Transverse colon (tissue), 4 donors: ENCODE measurements at regions not wholly inside any gene's neighbourhood (a gene's known extent, or its start where the extent isn't known, plus 50 kb on each side); places are given as distances from the start of the nearest gene placed in this dataset.

Experiments used
- DNase-seq: peaks from one replicate; pipeline ENCODE4 v3.0.0-alpha.2; 2019
- H3K27ac ChIP-seq, 4 donors: fragments of 200-600 bp; sonication (generic); 2 replicates each; pipeline ENCODE4 v1.5.1; 2016 to 2018; ENCODE audit warnings: inconsistent platforms in 4 of 4
- H3K27me3 ChIP-seq: fragments of 200-600 bp; sonication (generic); 2 replicates; pipeline ENCODE4 v1.5.1; 2017; ENCODE audit warnings: inconsistent platforms
- H3K36me3 ChIP-seq, 4 donors: fragments of 200-600 bp; sonication (generic); 2 replicates each; pipeline ENCODE4 v1.5.1; 2017 to 2019; ENCODE audit warnings: inconsistent platforms in 4 of 4
- H3K4me1 ChIP-seq, 4 donors: fragments of 200-600 bp; sonication (generic); 2 replicates each; pipeline ENCODE4 v1.5.1; 2017 to 2020; ENCODE audit warnings: inconsistent platforms in 4 of 4
- H3K4me3 ChIP-seq, 4 donors: fragments of 200-600 bp; sonication (generic); 1 replicate in 1 of 4; 2 replicates in 3 of 4; pipeline versions ENCODE4 v1.5.1 to v1.6.1; 2017 to 2019; ENCODE audit warnings: inconsistent platforms in 4 of 4
- H3K9me3 ChIP-seq, 2 donors: fragments of 200-600 bp; sonication (generic); 2 replicates each; pipeline ENCODE4 v1.5.1; 2017 to 2019; ENCODE audit warnings: inconsistent platforms in 2 of 2
- CTCF ChIP-seq, 5 experiments: fragments of 200-600 bp in 3 of 5; fragments of 450-650 bp in 2 of 5; sonication (generic) in 3 of 5; IDR thresholded peaks; 1 replicate in 2 of 5; 2 replicates in 3 of 5; pipeline ENCODE4 v1.5.1; 2016 to 2017; ENCODE audit warnings: antibody characterized with exemption in 5 of 5, inconsistent platforms in 3 of 5, mild to moderate bottlenecking in 2 of 5, moderate library complexity in 1 of 5
- EP300 ChIP-seq: sonication (generic); formaldehyde crosslinking; IDR thresholded peaks from one replicate; pipeline ENCODE4 v1.6.1; 2017; ENCODE audit warnings: antibody characterized with exemption, low read depth
- POLR2A ChIP-seq: fragments of 450-650 bp; IDR thresholded peaks from one replicate; pipeline ENCODE4 v1.6.1; 2016; ENCODE audit warnings: antibody characterized with exemption, mild to moderate bottlenecking, moderate library complexity
- POLR2AphosphoS5 ChIP-seq, 3 donors: sonication (generic); formaldehyde crosslinking; IDR thresholded peaks; one replicate each; pipeline ENCODE4 v1.6.1; 2016; ENCODE audit warnings: antibody characterized with exemption in 3 of 3
- WGBS, 2 donors: methylation state at CpG; one replicate each; pipeline ENCODE4 v1.1.5; 2018; ENCODE audit warnings: low coverage in 1 of 2; 5-methylcytosine and 5-hydroxymethylcytosine counted together
- in situ Hi-C, 4 donors: fragments of 200-750 bp; cut with MboI; loops; one replicate each; pipeline versions ENCODE4 v1.15.0 to v1.15.1; 2017; ENCODE audit warnings: low sequenced_read_pairs in 3 of 4, low pct_ligation_motif_present in 1 of 4, low pct_unique_long_range_greater_than_20kb in 1 of 4
- intact Hi-C: fragments of 100-400 bp; cut with DNase I; formaldehyde crosslinking; loops from one replicate; pipeline ENCODE4 v1.15.1; 2023; ENCODE audit warnings: low total_unique reads

GRCh38 chrX:122856205-122856604, 327.9 kb upstream of the GRIA3 start:
- no peaks in the 10 kb centered on the region for H3K36me3 ChIP-seq
- in situ Hi-C loops (no loop called here), intact Hi-C loops (no loop called here)
- no peak for TF ChIP-seq EP300
- no peak for TF ChIP-seq POLR2A
- no peak for TF ChIP-seq POLR2AphosphoS5 (IDR thresholded peaks at IDR 0.05)
- no peak for TF ChIP-seq CTCF (IDR thresholded peaks at IDR 0.05)
- H3K27me3 ChIP-seq = no peaks in the 10 kb centered on the region
- DNase-seq = no peak
- WGBS, 2 donors = 31 to 80% methylated on average over 1 to 2 of the region's 2 CpGs
- no peak overlapping the region for H3K27ac ChIP-seq
- H3K4me3 ChIP-seq = no peak overlapping the region
- no peaks in the 10 kb centered on the region for H3K9me3 ChIP-seq
- no peaks in the 10 kb centered on the region for H3K4me1 ChIP-seq

GRCh38 chrX:122857734-122858133, 326.3 kb upstream of the GRIA3 start:
- no peaks in the 10 kb centered on the region for H3K27me3 ChIP-seq
- no peaks in the 10 kb centered on the region for H3K36me3 ChIP-seq
- in situ Hi-C loops = no loop called here
- no peaks in the 10 kb centered on the region for H3K4me1 ChIP-seq
- intact Hi-C loops = no loop called here
- WGBS, 2 donors = 46 to 60% methylated on average over 2 of the region's 2 CpGs
- no peak for DNase-seq
- no peak overlapping the region for H3K4me3 ChIP-seq
- H3K9me3 ChIP-seq = no peaks in the 10 kb centered on the region
- TF ChIP-seq EP300 = no peak
- no peak for TF ChIP-seq CTCF (IDR thresholded peaks at IDR 0.05)
- TF ChIP-seq POLR2A = no peak
- no peak for TF ChIP-seq POLR2AphosphoS5 (IDR thresholded peaks at IDR 0.05)
- no peak overlapping the region for H3K27ac ChIP-seq

- in situ Hi-C loops (no loop called here), intact Hi-C loops (loop anchor here (5.0 kb wide), 1 partner anchor 461 kb away; no protein-coding TSS in a partner anchor)
- Histone ChIP-seq H3K27me3 (no peaks in the 10 kb centered on the region), H3K4me1 (no peaks in the 10 kb centered on the region), H3K27ac (no peak overlapping the region), H3K9me3 (no peaks in the 10 kb centered on the region), H3K4me3 (no peak overlapping the region), H3K36me3 (no peaks in the 10 kb centered on the region)
- TF ChIP-seq CTCF (IDR thresholded peaks at IDR 0.05) (no peak), POLR2AphosphoS5 (IDR thresholded peaks at IDR 0.05) (no peak), POLR2A (no peak), EP300 (no peak)
- 78% methylated on average over 3 of the region's 3 CpGs; no CpG with 5 or more reads in 1 of the 2 donors for WGBS, 2 donors
- DNase-seq = no peak
Observed at GRCh38 chrX:122863067-122863466, 321.0 kb upstream of the GRIA3 start.

DNA sequence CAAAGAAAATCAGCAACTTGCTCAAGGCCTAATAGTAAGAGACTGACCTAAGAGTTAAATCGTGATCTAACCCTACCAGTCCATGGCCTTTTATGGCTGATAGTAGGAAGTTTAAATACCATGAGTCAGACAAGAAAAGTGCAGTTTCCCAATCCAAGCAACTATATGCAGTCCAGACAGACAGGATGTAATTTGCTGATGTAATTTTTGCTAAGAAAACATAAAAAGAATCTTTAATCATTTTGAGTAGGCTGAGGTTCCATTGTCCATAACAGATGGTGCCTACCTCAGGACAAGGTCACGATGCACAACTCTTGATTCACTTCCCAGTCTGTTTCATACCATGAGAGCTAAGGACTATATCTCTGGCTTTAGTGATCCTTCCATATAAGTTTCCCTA, 317.5 kb upstream of the GRIA3 start:
- H3K27me3 ChIP-seq = no peaks in the 10 kb centered on the region
- TF ChIP-seq POLR2A = no peak
- TF ChIP-seq EP300 = no peak
- no peak for TF ChIP-seq CTCF (IDR thresholded peaks at IDR 0.05)
- TF ChIP-seq POLR2AphosphoS5 (IDR thresholded peaks at IDR 0.05) = no peak
- no peak overlapping the region for H3K4me3 ChIP-seq
- in situ Hi-C loops (no loop called here), intact Hi-C loops (no loop called here)
- H3K36me3 ChIP-seq = no peaks in the 10 kb centered on the region
- DNase-seq = no peak
- H3K9me3 ChIP-seq = no peaks in the 10 kb centered on the region
- H3K27ac ChIP-seq = no peak overlapping the region
- no peaks in the 10 kb centered on the region for H3K4me1 ChIP-seq
- 61 to 86% methylated on average over 1 to 2 of the region's 2 CpGs for WGBS, 2 donors
